ENCODE measurements at regions not wholly inside any gene's neighbourhood (a gene's known extent, or its start where the extent isn't known, plus 50 kb on each side); places are given as distances from the start of the nearest gene placed in this dataset.

GRCh38 chr22:34588871-34589545 is 476.9 kb upstream of the ISX start:
- H3K4me2 ChIP-seq (ENCODE audit: low read length, poor library complexity, severe bottlenecking): no peak overlapping the region
- H3K4me1 ChIP-seq (ENCODE audit: control insufficient read depth, insufficient read depth, low read depth, low read length): no peaks in the 10 kb centered on the region
- 88% methylated on average over 26 of the region's 26 CpGs for WGBS
- no peak overlapping the region for H2BK120ac ChIP-seq (ENCODE audit: low read depth, low read length)
- no peaks in the 10 kb centered on the region for H3K36me3 ChIP-seq (ENCODE audit: control insufficient read depth in 1 of 2, insufficient read depth in 2 of 2, low read depth in 1 of 2, low read length in 2 of 2)
- no peak overlapping the region for H2AFZ ChIP-seq (ENCODE audit: low read depth, low read length)
- no peak overlapping the region for H3K27ac ChIP-seq (ENCODE audit: low read length, poor library complexity, severe bottlenecking)
- H4K91ac ChIP-seq (ENCODE audit: low read length): no peak overlapping the region
- peaks cover 4% of the 10 kb centered on the region for H3K9me3 ChIP-seq (ENCODE audit: control insufficient read depth, low read length)
- no peaks in the 10 kb centered on the region for H3K27me3 ChIP-seq (ENCODE audit: control insufficient read depth in 1 of 2, insufficient read depth in 1 of 2, low read length in 2 of 2)
- no peak overlapping the region for H3K9ac ChIP-seq (ENCODE audit: low read length)
- no peak overlapping the region for H2BK12ac ChIP-seq (ENCODE audit: low read length in 2 of 2)
- no peak overlapping the region for H3K4me3 ChIP-seq (ENCODE audit: insufficient read depth in 1 of 2, low read depth in 1 of 2, low read length in 2 of 2)
- H3K79me1 ChIP-seq (replicated peaks; ENCODE audit: low read length, poor library complexity, severe bottlenecking): no peaks in the 10 kb centered on the region
- no peak overlapping the region for H4K8ac ChIP-seq (ENCODE audit: low read length)
- no peak overlapping the region for H2BK15ac ChIP-seq (ENCODE audit: low read depth, poor library complexity, severe bottlenecking)
- DNase-seq: no peak
- H3K14ac ChIP-seq (ENCODE audit: low read length in 2 of 2): no peak overlapping the region
- no peak overlapping the region for H3K4ac ChIP-seq (ENCODE audit: low read depth in 1 of 2, low read length in 2 of 2)
- H2AK5ac ChIP-seq (ENCODE audit: low read length, severe bottlenecking): no peak overlapping the region
- H3K23ac ChIP-seq (ENCODE audit: low read length in 2 of 2): no peak overlapping the region
- no peak overlapping the region for H2BK5ac ChIP-seq (ENCODE audit: low read depth, low read length, poor library complexity, severe bottlenecking)
- no peak overlapping the region for H3K18ac ChIP-seq (ENCODE audit: low read depth in 1 of 2, low read length in 2 of 2)

- Histone ChIP-seq H2BK15ac (ENCODE audit: low read depth, poor library complexity, severe bottlenecking) (no peak overlapping the region), H3K4ac (ENCODE audit: low read depth in 1 of 2, low read length in 2 of 2) (no peak overlapping the region), H4K91ac (ENCODE audit: low read length) (no peak overlapping the region), H3K4me2 (ENCODE audit: low read length, poor library complexity, severe bottlenecking) (no peak overlapping the region), H3K14ac (ENCODE audit: low read length in 2 of 2) (no peak overlapping the region), H3K4me1 (ENCODE audit: control insufficient read depth, insufficient read depth, low read depth, low read length) (no peaks in the 10 kb centered on the region), H3K27me3 (ENCODE audit: control insufficient read depth in 1 of 2, insufficient read depth in 1 of 2, low read length in 2 of 2) (no peaks in the 10 kb centered on the region), H2AK5ac (ENCODE audit: low read length, severe bottlenecking) (no peak overlapping the region), H3K9ac (ENCODE audit: low read length) (no peak overlapping the region), H3K36me3 (ENCODE audit: control insufficient read depth in 1 of 2, insufficient read depth in 2 of 2, low read depth in 1 of 2, low read length in 2 of 2) (no peaks in the 10 kb centered on the region), H3K9me3 (ENCODE audit: control insufficient read depth, low read length) (peaks cover 8% of the 10 kb centered on the region), H3K79me1 (replicated peaks; ENCODE audit: low read length, poor library complexity, severe bottlenecking) (no peaks in the 10 kb centered on the region), H2BK12ac (ENCODE audit: low read length in 2 of 2) (no peak overlapping the region), H3K23ac (ENCODE audit: low read length in 2 of 2) (no peak overlapping the region), H2AFZ (ENCODE audit: low read depth, low read length) (no peak overlapping the region), H3K27ac (ENCODE audit: low read length, poor library complexity, severe bottlenecking) (no peak overlapping the region), H3K4me3 (ENCODE audit: insufficient read depth in 1 of 2, low read depth in 1 of 2, low read length in 2 of 2) (no peak overlapping the region), H2BK5ac (ENCODE audit: low read depth, low read length, poor library complexity, severe bottlenecking) (no peak overlapping the region), H3K18ac (ENCODE audit: low read depth in 1 of 2, low read length in 2 of 2) (no peak overlapping the region), H2BK120ac (ENCODE audit: low read depth, low read length) (no peak overlapping the region), H4K8ac (ENCODE audit: low read length) (no peak overlapping the region)
- no peak for DNase-seq
- WGBS: 59% methylated on average over 3 of the region's 3 CpGs
Observed at GRCh38 chr22:34592123-34592740, 473.7 kb upstream of the ISX start.

- Histone ChIP-seq H3K4me1 (ENCODE audit: control insufficient read depth, insufficient read depth, low read depth, low read length) (no peaks in the 10 kb centered on the region), H3K9ac (ENCODE audit: low read length) (no peak overlapping the region), H3K23ac (ENCODE audit: low read length in 2 of 2) (no peak overlapping the region), H3K4ac (ENCODE audit: low read depth in 1 of 2, low read length in 2 of 2) (no peak overlapping the region), H4K8ac (ENCODE audit: low read length) (no peak overlapping the region), H2BK120ac (ENCODE audit: low read depth, low read length) (no peak overlapping the region), H3K14ac (ENCODE audit: low read length in 2 of 2) (no peak overlapping the region), H2BK15ac (ENCODE audit: low read depth, poor library complexity, severe bottlenecking) (no peak overlapping the region), H2AFZ (ENCODE audit: low read depth, low read length) (no peak overlapping the region), H3K79me1 (replicated peaks; ENCODE audit: low read length, poor library complexity, severe bottlenecking) (no peaks in the 10 kb centered on the region), H2BK12ac (ENCODE audit: low read length in 2 of 2) (no peak overlapping the region), H3K18ac (ENCODE audit: low read depth in 1 of 2, low read length in 2 of 2) (no peak overlapping the region), H4K91ac (ENCODE audit: low read length) (no peak overlapping the region), H2BK5ac (ENCODE audit: low read depth, low read length, poor library complexity, severe bottlenecking) (no peak overlapping the region), H3K4me3 (ENCODE audit: insufficient read depth in 1 of 2, low read depth in 1 of 2, low read length in 2 of 2) (no peak overlapping the region), H2AK5ac (ENCODE audit: low read length, severe bottlenecking) (no peak overlapping the region), H3K27me3 (ENCODE audit: control insufficient read depth in 1 of 2, insufficient read depth in 1 of 2, low read length in 2 of 2) (no peaks in the 10 kb centered on the region), H3K27ac (ENCODE audit: low read length, poor library complexity, severe bottlenecking) (no peak overlapping the region), H3K36me3 (ENCODE audit: control insufficient read depth in 1 of 2, insufficient read depth in 2 of 2, low read depth in 1 of 2, low read length in 2 of 2) (no peaks in the 10 kb centered on the region), H3K9me3 (ENCODE audit: control insufficient read depth, low read length) (no peaks in the 10 kb centered on the region), H3K4me2 (ENCODE audit: low read length, poor library complexity, severe bottlenecking) (no peak overlapping the region)
- DNase-seq: no peak
- 78% methylated on average over 1 of the region's 1 CpG for WGBS
Observed at GRCh38 chr22:34599567-34599966, 466.4 kb upstream of the ISX start.

GRCh38 chr22:34604312-34604711 is 461.6 kb upstream of the ISX start:
- H2BK120ac ChIP-seq (ENCODE audit: low read depth, low read length): no peak overlapping the region
- no peak overlapping the region for H2AFZ ChIP-seq (ENCODE audit: low read depth, low read length)
- H3K9ac ChIP-seq (ENCODE audit: low read length): no peak overlapping the region
- no peak overlapping the region for H2AK5ac ChIP-seq (ENCODE audit: low read length, severe bottlenecking)
- no peak overlapping the region for H3K4me2 ChIP-seq (ENCODE audit: low read length, poor library complexity, severe bottlenecking)
- H4K91ac ChIP-seq (ENCODE audit: low read length): no peak overlapping the region
- no peak overlapping the region for H3K23ac ChIP-seq (ENCODE audit: low read length in 2 of 2)
- H3K79me1 ChIP-seq (replicated peaks; ENCODE audit: low read length, poor library complexity, severe bottlenecking): no peaks in the 10 kb centered on the region
- H3K4me1 ChIP-seq (ENCODE audit: control insufficient read depth, insufficient read depth, low read depth, low read length): no peaks in the 10 kb centered on the region
- H3K4ac ChIP-seq (ENCODE audit: low read depth in 1 of 2, low read length in 2 of 2): no peak overlapping the region
- no peak overlapping the region for H2BK15ac ChIP-seq (ENCODE audit: low read depth, poor library complexity, severe bottlenecking)
- no peak overlapping the region for H4K8ac ChIP-seq (ENCODE audit: low read length)
- H3K9me3 ChIP-seq (ENCODE audit: control insufficient read depth, low read length): peaks cover 6% of the 10 kb centered on the region
- no peak overlapping the region for H3K27ac ChIP-seq (ENCODE audit: low read length, poor library complexity, severe bottlenecking)
- no peak overlapping the region for H2BK5ac ChIP-seq (ENCODE audit: low read depth, low read length, poor library complexity, severe bottlenecking)
- H3K27me3 ChIP-seq (ENCODE audit: control insufficient read depth in 1 of 2, insufficient read depth in 1 of 2, low read length in 2 of 2): no peaks in the 10 kb centered on the region
- no peak overlapping the region for H2BK12ac ChIP-seq (ENCODE audit: low read length in 2 of 2)
- 81% methylated on average over 3 of the region's 3 CpGs for WGBS
- DNase-seq: no peak
- H3K14ac ChIP-seq (ENCODE audit: low read length in 2 of 2): no peak overlapping the region
- H3K36me3 ChIP-seq (ENCODE audit: control insufficient read depth in 1 of 2, insufficient read depth in 2 of 2, low read depth in 1 of 2, low read length in 2 of 2): no peaks in the 10 kb centered on the region
- no peak overlapping the region for H3K4me3 ChIP-seq (ENCODE audit: insufficient read depth in 1 of 2, low read depth in 1 of 2, low read length in 2 of 2)
- H3K18ac ChIP-seq (ENCODE audit: low read depth in 1 of 2, low read length in 2 of 2): no peak overlapping the region

All from mesenchymal stem cell (in vitro differentiated cells and primary cell).